T-helper 1 cell (primary cell): ENCODE measurements at regions not wholly inside any gene's neighbourhood (a gene's known extent, or its start where the extent isn't known, plus 50 kb on each side); places are given as distances from the start of the nearest gene placed in this dataset.
A peak's percentile ranks its signal among the peaks of the same experiment; 100 is the strongest.

Experiments
- DNase-seq, 5 donors: peaks; one replicate each; pipeline ENCODE4 v3.0.0-alpha.2; 2012 to 2020

DNA sequence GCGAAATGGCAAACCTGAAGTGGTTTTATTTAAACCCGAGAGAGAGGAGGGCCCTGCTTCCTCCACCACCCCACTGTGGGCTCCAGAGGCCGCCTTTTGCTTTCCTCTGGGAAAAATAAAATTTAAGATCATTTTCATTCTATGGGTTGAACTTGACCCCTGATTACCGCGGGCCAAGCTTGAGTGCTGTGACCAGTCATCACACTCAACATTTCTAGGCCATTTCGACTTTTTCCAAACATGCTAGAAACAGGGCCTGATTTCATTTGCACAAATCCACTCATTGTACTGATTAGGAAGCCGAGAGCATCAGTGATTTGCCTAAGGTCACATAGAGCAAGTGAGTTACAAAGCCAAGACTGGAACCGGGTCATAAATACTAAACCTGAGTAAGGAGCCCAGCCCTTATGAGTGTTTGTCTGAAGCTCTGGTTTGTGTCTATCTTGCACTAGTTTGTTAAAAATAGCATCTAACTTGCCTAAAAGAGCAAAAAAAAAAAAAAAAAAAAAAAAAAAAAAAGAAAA is 179.7 kb downstream of the DLL1 start:
- DNase-seq = no peak

DNA sequence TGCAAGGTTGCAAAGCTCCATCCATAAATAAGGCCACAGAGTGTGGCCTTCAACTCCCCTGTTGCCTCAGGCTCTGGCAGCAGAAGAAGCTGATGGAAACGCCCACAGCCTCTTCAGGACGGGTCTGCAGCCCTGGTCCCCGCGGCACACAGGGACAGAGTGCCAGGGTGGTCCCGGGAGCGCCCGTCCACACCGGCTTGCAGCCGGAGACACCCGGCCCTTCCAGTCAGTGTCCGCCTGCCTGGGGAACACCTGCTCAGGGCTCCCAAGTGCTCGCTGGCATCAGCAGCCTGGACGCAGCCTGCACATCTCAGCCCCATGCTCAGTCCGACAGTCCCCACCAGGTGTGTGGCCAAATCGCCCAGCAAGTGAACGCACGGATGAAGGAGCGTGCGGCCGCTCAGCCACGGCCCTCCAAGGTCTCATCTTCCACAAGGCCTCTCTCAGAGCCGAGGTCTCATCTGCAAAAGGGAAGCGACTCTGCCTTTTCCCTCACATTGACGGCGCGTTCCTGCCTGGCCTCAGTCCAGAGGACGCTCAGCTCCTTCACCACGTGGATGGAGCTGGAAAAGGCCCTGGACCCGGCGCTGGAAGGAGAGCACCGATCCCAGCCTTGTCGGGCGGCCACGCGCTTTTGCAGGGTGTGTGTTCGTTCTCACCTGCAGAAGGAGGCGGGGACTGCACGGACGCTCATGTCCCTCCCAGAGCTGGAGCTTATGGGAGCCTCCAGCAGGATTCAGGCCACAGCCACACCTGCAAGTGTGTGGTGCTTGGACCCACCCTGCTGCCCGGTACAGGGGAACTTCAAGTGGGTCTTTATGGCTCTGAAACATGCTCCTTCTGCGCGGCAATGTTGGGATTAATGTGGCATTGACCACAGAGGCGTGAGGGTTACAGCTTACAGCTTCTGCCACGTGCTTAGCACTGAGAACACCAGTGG is 180.4 kb downstream of the DLL1 start:
- DNase-seq = no peak

DNA sequence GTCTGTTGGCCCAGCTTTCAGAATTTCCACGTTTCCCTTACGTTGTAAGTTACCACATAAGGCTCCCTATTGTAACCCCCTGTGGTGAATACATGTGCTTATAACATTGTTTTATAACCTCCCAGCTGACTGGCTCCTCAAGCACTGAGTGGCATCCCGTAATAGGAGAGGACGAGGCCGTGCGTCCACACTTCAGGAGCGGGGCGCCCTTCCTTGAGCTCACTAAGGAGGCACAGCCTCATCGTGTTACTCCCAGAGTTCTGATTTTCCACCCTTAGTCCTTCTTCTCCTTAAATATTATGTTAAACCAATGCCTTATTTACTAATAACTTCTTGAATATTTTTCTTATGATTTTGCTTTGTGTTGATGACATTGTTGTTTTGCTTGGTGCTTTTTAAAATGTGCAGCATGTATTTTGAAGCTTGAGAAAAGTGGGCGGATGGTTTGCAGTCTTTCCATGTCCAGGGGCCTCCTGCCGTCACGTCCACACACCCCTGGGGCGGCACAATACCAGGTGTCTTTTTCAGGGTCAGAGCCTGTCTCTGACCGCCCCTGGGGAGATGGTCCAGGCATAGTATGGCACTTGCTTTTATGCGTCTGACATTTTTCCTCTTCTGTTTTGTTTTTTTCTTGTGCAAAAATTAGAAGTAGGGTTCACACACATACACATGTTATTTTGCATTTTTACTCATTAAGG is 181.8 kb downstream of the DLL1 start:
- no peak for DNase-seq

- no peak for DNase-seq
Measured at GRCh38 chr6:170108456-170108855, 182.4 kb downstream of the DLL1 start.

- no peak for DNase-seq
Measured at GRCh38 chr6:170107606-170108222, 183.2 kb downstream of the DLL1 start.

GRCh38 chr6:170106906-170107525 is 183.9 kb downstream of the DLL1 start:
- no peak for DNase-seq

DNA sequence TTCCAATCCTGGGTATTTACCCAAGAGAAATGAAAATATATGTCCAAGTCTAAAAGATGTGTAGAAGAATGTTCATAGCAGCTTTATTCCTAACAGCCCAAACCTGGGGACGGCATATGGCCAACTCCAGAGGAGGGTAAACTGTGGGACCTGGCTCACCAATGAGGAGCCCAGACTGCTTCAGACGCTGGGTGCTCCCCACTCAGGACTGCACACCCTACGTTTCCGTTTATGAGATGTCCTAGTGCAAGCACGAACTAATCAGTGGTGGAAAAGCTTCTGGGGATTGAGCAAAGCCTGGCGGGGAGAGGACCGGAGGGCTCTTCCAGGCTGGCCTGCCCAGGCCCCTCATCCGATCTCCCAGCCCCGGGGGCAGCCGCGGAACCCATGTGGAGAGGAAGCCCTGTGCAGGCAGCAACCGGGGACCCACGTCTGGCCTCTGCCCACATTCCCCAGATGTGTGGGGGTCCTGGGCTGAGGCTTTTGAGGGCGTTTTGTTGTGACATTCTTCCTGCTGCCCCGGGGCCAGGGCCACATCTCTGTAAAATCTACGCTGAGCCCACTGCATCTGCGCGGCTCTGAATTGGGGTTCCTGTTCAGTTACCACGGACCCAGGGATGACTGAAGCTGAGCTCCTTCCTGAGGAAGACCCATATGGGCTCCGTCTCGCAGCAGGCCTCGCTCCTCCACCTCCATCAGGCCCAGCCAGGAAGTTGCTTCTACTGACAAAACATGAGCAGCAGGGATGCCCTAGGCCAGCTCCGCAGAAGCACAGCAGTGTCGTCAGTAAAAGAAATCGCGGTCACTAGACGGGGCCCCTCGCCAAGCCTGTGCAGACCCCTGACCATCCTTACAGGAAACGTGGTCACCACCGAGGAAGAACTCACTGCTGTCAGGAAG is 188.0 kb downstream of the DLL1 start:
- no peak for DNase-seq

DNA sequence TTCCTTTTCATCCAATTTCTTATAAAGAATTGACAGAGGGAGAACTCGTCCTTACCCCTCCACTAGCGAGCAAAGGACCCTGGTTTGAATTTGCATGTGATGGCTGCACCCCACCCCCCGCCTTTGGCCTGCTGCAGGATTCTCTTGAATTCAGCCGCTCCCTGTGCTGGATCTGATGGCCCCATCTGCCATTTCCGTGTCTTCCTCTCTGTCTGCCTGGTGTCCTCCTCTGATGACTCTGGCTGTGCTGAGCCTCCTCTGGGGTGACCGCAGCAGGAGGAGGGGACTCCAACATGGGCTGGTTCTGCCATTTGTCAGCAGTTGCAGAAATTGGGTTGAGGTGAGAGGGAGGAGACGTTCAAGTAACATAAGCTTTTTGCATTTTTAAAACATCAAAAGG is 188.8 kb downstream of the DLL1 start:
- no peak for DNase-seq

- DNase-seq = no peak
Measured at GRCh38 chr6:170101281-170102035, 189.4 kb downstream of the DLL1 start.

GRCh38 chr6:170100046-170100445 is 190.8 kb downstream of the DLL1 start:
- DNase-seq = no peak

- no peak for DNase-seq
Measured at GRCh38 chr6:170099387-170099786, 191.5 kb downstream of the DLL1 start.

DNA sequence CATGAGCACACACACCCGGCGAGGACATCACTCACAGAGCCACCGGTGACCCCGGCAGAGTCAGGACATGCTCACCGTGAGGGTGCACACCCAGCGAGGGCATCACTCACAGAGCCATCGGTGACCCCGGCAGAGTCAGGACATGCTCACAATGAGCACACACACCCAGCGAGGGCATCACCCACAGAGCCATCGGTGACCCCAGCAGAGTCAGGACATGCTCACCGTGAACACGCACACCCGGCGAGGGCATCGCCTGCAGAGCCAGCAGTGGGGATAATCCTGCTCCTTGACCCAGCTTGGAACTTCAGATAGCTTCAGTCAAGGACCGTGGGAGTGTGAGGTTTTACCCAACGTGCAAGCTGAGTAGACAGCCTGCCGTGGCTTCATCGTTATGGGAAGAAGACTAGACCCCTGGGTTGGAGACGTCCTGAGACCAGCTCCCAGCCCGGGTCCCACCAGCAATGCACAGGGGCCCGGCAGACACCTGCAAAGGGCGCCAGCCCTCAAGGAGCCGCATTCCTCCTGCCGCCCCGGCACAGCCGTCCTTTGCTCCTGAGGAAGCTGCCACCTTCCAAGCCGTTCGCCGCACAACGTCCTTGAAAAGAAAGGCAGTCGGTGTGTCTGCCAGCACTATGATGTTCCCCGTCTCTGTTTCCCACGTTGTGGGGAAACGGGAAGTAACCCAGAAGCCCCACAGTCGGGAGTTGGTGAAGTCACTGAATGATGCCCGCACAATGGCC is 192.3 kb downstream of the DLL1 start:
- peak in 1 of 5 donors; percentile 7 for DNase-seq

- DNase-seq = peak in 1 of 5 donors; percentile 5
Measured at GRCh38 chr6:170097505-170098427, 193.1 kb downstream of the DLL1 start.

- no peak for DNase-seq
Measured at GRCh38 chr6:170096803-170097504, 193.9 kb downstream of the DLL1 start.

DNA sequence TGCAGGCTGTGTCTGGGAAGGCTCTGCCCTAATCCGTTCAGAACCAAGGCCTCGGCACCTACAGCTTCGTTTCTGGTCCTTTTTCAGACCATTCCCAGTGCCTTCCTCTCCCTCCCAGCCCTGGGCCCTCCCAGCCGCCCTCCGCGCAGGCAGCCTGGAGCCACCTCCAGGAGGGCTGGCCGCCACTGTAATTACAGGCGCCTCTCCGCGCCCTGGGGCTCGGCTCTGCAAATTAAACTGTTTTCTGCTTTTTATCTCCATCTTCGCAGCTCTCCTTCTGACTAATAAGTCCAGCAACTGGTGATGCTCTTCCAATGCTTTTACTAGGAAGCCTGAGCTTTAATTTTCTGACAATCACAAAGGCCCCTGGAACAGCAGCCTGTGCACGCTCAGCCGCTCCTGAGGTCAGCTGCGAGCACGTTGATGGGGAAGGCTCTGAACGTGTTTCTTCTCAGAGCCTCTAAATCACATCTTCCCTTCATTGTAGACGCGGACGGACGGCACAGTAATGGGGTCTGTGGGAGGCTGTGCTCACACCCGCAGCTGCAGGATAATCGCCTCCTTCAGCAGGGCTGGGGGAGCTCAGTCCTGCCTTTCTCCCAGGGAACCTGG is 194.6 kb downstream of the DLL1 start:
- DNase-seq = no peak

GRCh38 chr6:170095273-170095981 is 195.5 kb downstream of the DLL1 start:
- no peak for DNase-seq

DNA sequence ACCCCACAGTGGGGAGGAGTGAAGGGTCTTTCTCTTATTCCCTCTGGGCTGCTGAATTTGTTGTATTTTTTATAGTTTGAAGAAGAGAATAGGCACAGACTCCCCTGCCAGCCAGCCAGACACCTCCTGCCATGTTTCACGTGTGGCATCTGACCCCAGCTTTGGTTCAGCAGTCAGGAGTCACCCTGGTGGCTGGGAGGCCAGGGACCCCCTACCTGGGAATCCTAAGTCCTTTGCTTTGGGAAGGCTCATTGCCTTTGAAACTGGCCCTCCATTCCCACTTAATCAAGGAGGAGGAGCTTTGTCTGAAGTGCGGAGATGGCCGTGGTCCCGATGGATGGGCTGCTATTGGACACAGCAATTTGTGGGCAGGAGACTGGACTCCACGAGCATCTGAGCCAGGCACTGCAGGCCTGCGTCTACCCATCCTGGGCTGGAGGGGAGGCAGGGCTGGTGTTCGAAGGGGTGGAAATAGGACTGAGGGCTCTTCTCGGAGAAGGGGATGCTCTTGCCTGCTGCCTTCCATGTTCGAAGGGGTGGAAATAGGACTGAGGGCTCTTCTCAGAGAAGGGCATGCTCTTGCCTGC is 196.1 kb downstream of the DLL1 start:
- DNase-seq = no peak
